ENCODE measurements at regions not wholly inside any gene's neighbourhood (a gene's known extent, or its start where the extent isn't known, plus 50 kb on each side); places are given as distances from the start of the nearest gene placed in this dataset.

DNA sequence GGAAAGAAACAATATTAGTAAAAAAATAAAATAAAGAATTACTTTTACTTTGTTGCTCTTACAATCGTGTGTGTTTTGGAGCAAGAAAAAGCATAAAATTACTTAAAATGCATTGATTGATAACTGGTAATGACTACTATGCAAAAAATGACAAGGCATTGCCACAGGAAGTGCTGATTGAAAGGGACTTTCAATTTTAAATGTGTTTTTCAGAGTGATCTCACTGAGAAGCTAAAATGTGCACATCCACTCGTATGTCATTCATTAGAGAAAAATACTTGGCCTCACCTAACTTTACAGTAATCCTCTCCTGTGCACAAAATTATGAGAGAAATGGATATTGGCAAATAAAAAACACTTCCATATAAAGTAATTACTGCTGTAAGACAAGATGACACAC lies 934.9 kb downstream of the SLITRK6 start:
- Histone ChIP-seq H3K4me1 (replicated peaks in 1 of 2) (no peaks in the 10 kb centered on the region), H3K27me3 (no peaks in the 10 kb centered on the region), H3K9me3 (replicated peaks in 1 of 3) (no peaks in the 10 kb centered on the region), H3K27ac (no peak overlapping the region), H3K36me3 (replicated peaks in 1 of 2) (no peaks in the 10 kb centered on the region), H3K4me3 (no peak overlapping the region)
- DNase-seq = no peak
- TF ChIP-seq, protein P1, sequence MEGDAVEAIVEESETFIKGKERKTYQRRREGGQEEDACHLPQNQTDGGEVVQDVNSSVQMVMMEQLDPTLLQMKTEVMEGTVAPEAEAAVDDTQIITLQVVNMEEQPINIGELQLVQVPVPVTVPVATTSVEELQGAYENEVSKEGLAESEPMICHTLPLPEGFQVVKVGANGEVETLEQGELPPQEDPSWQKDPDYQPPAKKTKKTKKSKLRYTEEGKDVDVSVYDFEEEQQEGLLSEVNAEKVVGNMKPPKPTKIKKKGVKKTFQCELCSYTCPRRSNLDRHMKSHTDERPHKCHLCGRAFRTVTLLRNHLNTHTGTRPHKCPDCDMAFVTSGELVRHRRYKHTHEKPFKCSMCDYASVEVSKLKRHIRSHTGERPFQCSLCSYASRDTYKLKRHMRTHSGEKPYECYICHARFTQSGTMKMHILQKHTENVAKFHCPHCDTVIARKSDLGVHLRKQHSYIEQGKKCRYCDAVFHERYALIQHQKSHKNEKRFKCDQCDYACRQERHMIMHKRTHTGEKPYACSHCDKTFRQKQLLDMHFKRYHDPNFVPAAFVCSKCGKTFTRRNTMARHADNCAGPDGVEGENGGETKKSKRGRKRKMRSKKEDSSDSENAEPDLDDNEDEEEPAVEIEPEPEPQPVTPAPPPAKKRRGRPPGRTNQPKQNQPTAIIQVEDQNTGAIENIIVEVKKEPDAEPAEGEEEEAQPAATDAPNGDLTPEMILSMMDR (IDR thresholded peaks at IDR 0.05) = no peak
- 69 to 81% (median 81%) methylated on average over 2 of the region's 2 CpGs for WGBS, 4 donors
- intact Hi-C loops (cut with DNase I) = no loop called here

DNA sequence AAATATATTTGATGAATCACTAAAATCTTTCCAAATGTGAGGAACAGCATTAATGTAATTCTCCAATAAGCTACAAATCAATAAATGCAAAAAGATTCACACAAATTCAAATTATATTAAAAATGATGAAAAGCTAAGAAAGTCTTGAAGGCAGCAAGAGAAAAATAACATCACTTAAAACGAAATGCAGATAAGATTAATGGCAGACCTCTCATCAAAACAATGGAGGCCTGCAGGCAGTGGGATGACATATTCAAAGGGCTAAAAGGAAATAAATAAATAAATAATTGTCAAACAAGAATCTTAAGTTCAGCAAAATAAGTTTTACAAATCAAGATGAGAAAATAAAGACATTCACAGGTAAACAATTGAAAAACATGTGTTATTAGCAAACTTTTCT lies 952.1 kb downstream of the SLITRK6 start:
- Histone ChIP-seq H3K4me3 (no peak overlapping the region), H3K27ac (no peak overlapping the region), H3K36me3 (replicated peaks in 1 of 2) (no peaks in the 10 kb centered on the region), H3K9me3 (replicated peaks in 1 of 3) (no peaks in the 10 kb centered on the region), H3K27me3 (no peaks in the 10 kb centered on the region), H3K4me1 (replicated peaks in 1 of 2) (no peaks in the 10 kb centered on the region)
- DNase-seq = no peak
- TF ChIP-seq, protein P1 (IDR thresholded peaks at IDR 0.05) = no peak
- TF ChIP-seq POLR2A (IDR thresholded peaks at IDR 0.05) = no peak
- 36 to 63% (median 49%) methylated on average over 1 of the region's 1 CpG for WGBS, 4 donors
- intact Hi-C loops (cut with DNase I) = no loop called here

DNA sequence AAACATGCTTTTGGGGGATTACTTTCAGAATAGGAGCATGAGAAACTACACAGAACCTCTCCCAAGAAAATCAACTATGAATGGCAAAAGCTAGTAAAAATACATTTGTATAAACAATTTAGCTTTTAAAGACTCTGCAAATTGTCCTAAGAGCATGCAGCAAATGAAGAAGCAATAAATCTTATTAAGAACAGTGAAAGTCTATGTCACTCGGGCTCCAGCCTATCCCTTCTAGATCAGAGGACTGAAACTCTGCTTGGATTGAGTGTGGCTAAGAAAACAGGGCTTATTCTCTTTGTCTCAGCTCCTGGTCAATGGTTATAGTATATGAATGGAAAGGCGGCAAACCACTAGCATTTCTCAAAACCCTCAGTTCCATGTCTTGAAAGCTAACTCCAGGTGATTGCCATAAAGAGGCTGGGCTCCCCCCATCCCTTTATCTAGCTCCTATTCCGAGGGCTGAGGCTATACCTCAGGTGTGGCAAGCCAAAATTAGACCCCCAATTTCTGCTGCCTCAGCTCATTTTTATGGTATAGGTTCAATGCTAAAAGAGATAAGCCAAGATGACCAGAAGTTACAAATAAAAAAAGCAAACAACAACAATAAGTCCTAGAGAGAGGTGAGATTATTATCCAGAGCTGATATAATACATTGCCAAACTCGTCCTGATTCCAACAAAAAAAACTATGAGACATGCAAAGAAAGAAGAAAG lies 953.2 kb downstream of the SLITRK6 start:
- H3K36me3 ChIP-seq (replicated peaks in 1 of 2) = no peaks in the 10 kb centered on the region
- WGBS, 4 donors = 46 to 55% (median 49%) methylated on average over 4 of the region's 4 CpGs
- no peak overlapping the region for H3K4me3 ChIP-seq
- intact Hi-C loops (cut with DNase I) = no loop called here
- H3K9me3 ChIP-seq (replicated peaks in 1 of 3) = no peaks in the 10 kb centered on the region
- no peak for DNase-seq
- no peaks in the 10 kb centered on the region for H3K27me3 ChIP-seq
- H3K27ac ChIP-seq = no peak overlapping the region
- H3K4me1 ChIP-seq (replicated peaks in 1 of 2) = no peaks in the 10 kb centered on the region
- TF ChIP-seq, protein P1 (IDR thresholded peaks at IDR 0.05) = no peak
- no peak for TF ChIP-seq POLR2A (IDR thresholded peaks at IDR 0.05)

DNA sequence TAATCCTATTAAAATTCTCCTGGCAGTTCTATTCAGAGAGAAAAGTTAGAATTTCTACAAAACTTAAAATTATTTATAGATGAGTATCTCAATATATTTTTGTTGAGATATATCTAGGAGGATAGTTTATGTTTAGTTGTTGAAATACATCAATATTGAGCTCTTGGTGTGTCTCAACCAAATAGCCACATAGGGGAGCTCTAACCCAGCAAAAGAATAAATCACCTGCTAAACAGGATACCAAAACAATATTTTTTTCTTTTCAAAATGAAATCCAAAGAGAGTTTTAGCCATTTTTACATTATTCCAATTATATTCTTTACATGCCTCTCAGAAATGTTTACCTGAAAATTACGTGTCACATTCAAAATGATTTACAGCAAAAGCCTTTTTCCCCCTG lies 954.7 kb downstream of the SLITRK6 start:
- WGBS, 4 donors = 36 to 46% (median 44%) methylated on average over 1 of the region's 1 CpG
- H3K4me3 ChIP-seq = no peak overlapping the region
- H3K9me3 ChIP-seq (replicated peaks in 1 of 3) = no peaks in the 10 kb centered on the region
- DNase-seq = no peak
- no peaks in the 10 kb centered on the region for H3K27me3 ChIP-seq
- TF ChIP-seq, protein P1 (IDR thresholded peaks at IDR 0.05) = no peak
- TF ChIP-seq POLR2A (IDR thresholded peaks at IDR 0.05) = no peak
- intact Hi-C loops (cut with DNase I) = no loop called here
- H3K36me3 ChIP-seq (replicated peaks in 1 of 2) = no peaks in the 10 kb centered on the region
- no peak overlapping the region for H3K27ac ChIP-seq
- H3K4me1 ChIP-seq (replicated peaks in 1 of 2) = no peaks in the 10 kb centered on the region

Data from adrenal gland (tissue), 9 donors.